LNCAP (cell line): ENCODE measurements at regions not wholly inside any gene's neighbourhood (a gene's known extent, or its start where the extent isn't known, plus 50 kb on each side); places are given as distances from the start of the nearest gene placed in this dataset.

Source experiments
- TF ChIP-seq, protein P1 (sequence below): fragments of 450-650 bp; IDR thresholded peaks from 2 replicates; pipeline ENCODE4 v1.5.1; 2017; ENCODE audit warnings: mild to moderate bottlenecking

- TF ChIP-seq, protein P1, sequence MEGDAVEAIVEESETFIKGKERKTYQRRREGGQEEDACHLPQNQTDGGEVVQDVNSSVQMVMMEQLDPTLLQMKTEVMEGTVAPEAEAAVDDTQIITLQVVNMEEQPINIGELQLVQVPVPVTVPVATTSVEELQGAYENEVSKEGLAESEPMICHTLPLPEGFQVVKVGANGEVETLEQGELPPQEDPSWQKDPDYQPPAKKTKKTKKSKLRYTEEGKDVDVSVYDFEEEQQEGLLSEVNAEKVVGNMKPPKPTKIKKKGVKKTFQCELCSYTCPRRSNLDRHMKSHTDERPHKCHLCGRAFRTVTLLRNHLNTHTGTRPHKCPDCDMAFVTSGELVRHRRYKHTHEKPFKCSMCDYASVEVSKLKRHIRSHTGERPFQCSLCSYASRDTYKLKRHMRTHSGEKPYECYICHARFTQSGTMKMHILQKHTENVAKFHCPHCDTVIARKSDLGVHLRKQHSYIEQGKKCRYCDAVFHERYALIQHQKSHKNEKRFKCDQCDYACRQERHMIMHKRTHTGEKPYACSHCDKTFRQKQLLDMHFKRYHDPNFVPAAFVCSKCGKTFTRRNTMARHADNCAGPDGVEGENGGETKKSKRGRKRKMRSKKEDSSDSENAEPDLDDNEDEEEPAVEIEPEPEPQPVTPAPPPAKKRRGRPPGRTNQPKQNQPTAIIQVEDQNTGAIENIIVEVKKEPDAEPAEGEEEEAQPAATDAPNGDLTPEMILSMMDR, result no peak
Observed at GRCh38 chrX:104376937-104377336, 122.2 kb upstream of the ESX1 start.

DNA sequence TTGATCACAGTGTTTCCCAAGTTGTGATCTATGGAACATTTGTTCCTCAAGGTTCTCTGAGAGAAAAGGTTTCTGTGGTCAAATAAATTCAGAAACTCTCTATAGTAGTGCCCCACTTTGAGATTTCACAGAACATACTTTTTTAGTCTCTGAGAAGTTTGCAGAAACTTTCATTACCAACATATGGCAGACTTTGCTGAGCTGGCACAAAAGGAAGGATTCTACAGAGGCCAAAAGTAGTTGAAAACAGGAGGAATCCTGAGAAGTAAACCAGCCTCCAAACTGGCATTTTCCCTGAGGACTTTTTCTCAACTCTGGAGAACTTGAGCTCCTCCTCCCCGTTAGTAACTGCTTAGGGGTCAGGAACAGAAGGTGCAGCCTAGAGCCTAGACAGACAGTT, 117.8 kb upstream of the ESX1 start:
- TF ChIP-seq, protein P1, result no peak

- TF ChIP-seq, protein P1, result no peak
Observed at GRCh38 chrX:104370089-104370488, 115.4 kb upstream of the ESX1 start.

GRCh38 chrX:104359124-104359523, 104.4 kb upstream of the ESX1 start:
- TF ChIP-seq, protein P1, result no peak

- TF ChIP-seq, protein P1, result no peak
Observed at GRCh38 chrX:104351173-104351769, 96.5 kb upstream of the ESX1 start.

- TF ChIP-seq, protein P1, result no peak
Observed at GRCh38 chrX:104347860-104348259, 93.1 kb upstream of the ESX1 start.

- TF ChIP-seq, protein P1, result peak; percentile 55
Observed at GRCh38 chrX:104343428-104344129, 88.8 kb upstream of the ESX1 start.
